ENCODE measurements at regions not wholly inside any gene's neighbourhood (a gene's known extent, or its start where the extent isn't known, plus 50 kb on each side); places are given as distances from the start of the nearest gene placed in this dataset.

DNA sequence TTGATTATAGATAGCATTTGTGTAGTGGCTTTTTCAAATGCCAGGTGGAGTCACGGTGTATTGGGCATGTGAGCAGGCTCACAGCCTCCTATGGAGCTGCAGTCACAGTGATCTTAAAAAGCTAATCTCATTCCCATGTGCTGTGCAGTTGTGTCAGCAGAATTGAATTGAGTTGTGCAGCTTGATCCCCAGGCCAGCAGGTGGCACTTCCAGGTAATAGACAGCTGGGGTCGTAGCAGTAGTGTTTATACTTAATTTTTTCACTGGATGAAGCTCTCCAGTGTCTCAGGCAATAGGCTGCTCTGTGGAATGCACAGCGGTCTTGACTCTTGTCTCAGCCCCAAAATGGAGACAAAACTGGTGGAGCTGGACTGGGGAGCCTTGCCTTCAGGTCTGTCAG is 1028.1 kb downstream of the SH3BGRL start:
- no peak overlapping the region for H2BK15ac ChIP-seq (ENCODE audit: low read depth, low read length)

More for the DNA sequence above, 1028.1 kb downstream of the SH3BGRL start:
- Histone ChIP-seq H3K9me3 (ENCODE audit: control insufficient read depth, low read depth, low read length) (peaks cover 30% of the 10 kb centered on the region), H3K56ac (ENCODE audit: insufficient read length, low read depth, low read length) (no peak overlapping the region), H3K23ac (ENCODE audit: insufficient read length, low read depth, low read length) (no peak overlapping the region), H2BK120ac (ENCODE audit: low read depth, low read length, poor library complexity, severe bottlenecking) (no peak overlapping the region), H3K79me1 (ENCODE audit: insufficient read depth, low read depth, low read length, poor library complexity, severe bottlenecking) (no peaks in the 10 kb centered on the region), H3K4me2 (ENCODE audit: insufficient read depth, insufficient read length, low read length) (no peak overlapping the region), H3T11ph (ENCODE audit: low read length) (no peak overlapping the region), H3K27me3 (ENCODE audit: insufficient read depth, low read length) (no peaks in the 10 kb centered on the region), H2BK12ac (ENCODE audit: insufficient read length, low read depth, low read length) (no peak overlapping the region), H4K5ac (ENCODE audit: insufficient read length, low read depth, low read length) (no peak overlapping the region), H3K27ac (ENCODE audit: insufficient read length, low read depth, low read length) (no peak overlapping the region), H2AFZ (ENCODE audit: low read length) (no peak overlapping the region), H3K23me2 (ENCODE audit: insufficient read length, low read depth, low read length, poor library complexity, severe bottlenecking) (no peaks in the 10 kb centered on the region), H4K91ac (ENCODE audit: insufficient read length, low read depth, low read length) (no peak overlapping the region), H3K4ac (ENCODE audit: low read depth, low read length) (no peak overlapping the region), H2AK5ac (ENCODE audit: insufficient read length, low read length) (no peak overlapping the region), H3K9ac (ENCODE audit: extremely low read depth, insufficient read length, low read length) (no peak overlapping the region), H2BK20ac (ENCODE audit: low read depth, low read length, poor library complexity, severe bottlenecking) (no peak overlapping the region), H3K18ac (ENCODE audit: insufficient read length, low read depth, low read length) (no peak overlapping the region), H3K4me1 (ENCODE audit: insufficient read depth, low read length) (no peaks in the 10 kb centered on the region), H2BK5ac (ENCODE audit: insufficient read length, low read length) (no peak overlapping the region), H3K14ac (ENCODE audit: insufficient read depth, low read length) (no peak overlapping the region), H3K79me2 (ENCODE audit: insufficient read depth, low read length) (no peaks in the 10 kb centered on the region), H4K20me1 (ENCODE audit: control insufficient read depth, insufficient read depth, insufficient read length) (no peaks in the 10 kb centered on the region), H4K8ac (replicated peaks; ENCODE audit: insufficient read length, low read depth, low read length) (no peak overlapping the region)
- Mint-ChIP-seq H3K4me1 (no peaks in the 10 kb centered on the region), H3K27me3 (ENCODE audit: low read depth) (no peaks in the 10 kb centered on the region; the same call in 1 of the 2 replicates), H3K9me3 (peaks cover 76 to 84% of the 10 kb centered on the region in 2 experiments), H3K4me3 (no peak overlapping the region), H3K36me3 (ENCODE audit: insufficient read depth in 1 of 3, low read depth in 3 of 3) (peaks cover 3 to 5% (median 5%) of the 10 kb centered on the region in 3 experiments; a peak in 5 of 7 replicates), H3K27ac (no peak overlapping the region)
- WGBS (ENCODE audit: extremely low coverage, insufficient read length, low lambda C conversion rate) = no CpG with 5 or more reads among the region's 3 CpGs
- peak; percentile 34; the same call in 2 of the 3 replicates for TF ChIP-seq CTCF (conservative IDR thresholded peaks at IDR 0.05)
- no peak for DNase-seq

Data from H9 (cell line).